Esophagus muscularis mucosa (tissue), 4 donors: ENCODE measurements at regions not wholly inside any gene's neighbourhood (a gene's known extent, or its start where the extent isn't known, plus 50 kb on each side); places are given as distances from the start of the nearest gene placed in this dataset.

Source experiments
- CTCF ChIP-seq, 3 experiments: fragments of 200-600 bp in 2 of 3; fragments of 450-650 bp in 1 of 3; sonication (generic) in 2 of 3; IDR thresholded peaks; one replicate each; pipeline ENCODE4 v1.5.1; 2017 to 2019; ENCODE audit warnings: antibody characterized with exemption in 3 of 3, mild to moderate bottlenecking in 2 of 3, moderate library complexity in 1 of 3
- EP300 ChIP-seq: sonication (generic); formaldehyde crosslinking; IDR thresholded peaks from one replicate; pipeline ENCODE4 v1.6.1; 2017; ENCODE audit warnings: antibody characterized with exemption
- POLR2A ChIP-seq: fragments of 450-650 bp; IDR thresholded peaks from one replicate; pipeline ENCODE4 v1.6.1; 2017; ENCODE audit warnings: antibody characterized with exemption, moderate library complexity, mild to moderate bottlenecking, low read depth
- POLR2AphosphoS5 ChIP-seq, 2 donors: sonication (generic); formaldehyde crosslinking; IDR thresholded peaks; one replicate each; pipeline ENCODE4 v1.6.1; 2017; ENCODE audit warnings: antibody characterized with exemption in 2 of 2

- TF ChIP-seq CTCF (IDR thresholded peaks at IDR 0.05): no peak
- TF ChIP-seq EP300: no peak
- TF ChIP-seq POLR2AphosphoS5 (IDR thresholded peaks at IDR 0.05): no peak
- no peak for TF ChIP-seq POLR2A
Measured at GRCh38 chr20:19924255-19924654, 92.9 kb upstream of the NAA20 start.
